Coronary artery (tissue), 2 donors: ENCODE measurements at regions not wholly inside any gene's neighbourhood (a gene's known extent, or its start where the extent isn't known, plus 50 kb on each side); places are given as distances from the start of the nearest gene placed in this dataset.

ENCODE experiments used
- DNase-seq: peaks from one replicate; pipeline ENCODE4 v3.0.0-alpha.2; 2017; ENCODE audit warnings: low spot score
- H3K27ac ChIP-seq, 2 donors: fragments of 200-600 bp; sonication (generic); one replicate each; pipeline ENCODE4 v1.5.1; 2016 to 2019
- H3K4me3 ChIP-seq: fragments of 200-600 bp; sonication (generic); 2 replicates; pipeline ENCODE4 v1.5.1; 2016; ENCODE audit warnings: mild to moderate bottlenecking, moderate library complexity
- TF ChIP-seq, protein P1 (sequence below): fragments of 200-600 bp; sonication (generic); IDR thresholded peaks from one replicate; pipeline ENCODE4 v1.5.1; 2019; ENCODE audit warnings: antibody characterized with exemption

DNA sequence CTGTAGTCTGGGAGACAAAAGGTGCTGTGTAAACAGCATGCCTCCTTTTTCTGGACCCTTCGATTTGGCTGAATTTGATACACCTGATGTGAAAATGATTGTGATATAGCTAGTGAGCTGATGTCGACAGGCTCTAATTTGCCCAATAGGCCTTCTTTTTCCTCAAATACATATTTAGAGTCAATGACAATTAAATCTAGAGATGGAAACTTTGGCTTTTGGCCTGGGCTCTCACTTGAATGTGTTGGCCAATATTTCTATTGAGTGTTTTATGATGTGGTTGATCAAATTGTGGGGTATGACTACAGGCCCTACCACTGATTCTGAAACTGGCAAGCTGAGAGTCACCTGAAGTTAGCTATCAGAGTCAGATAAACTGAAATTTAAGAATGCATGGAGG lies 151.8 kb upstream of the MEOX2 start:
- DNase-seq = no peak
- H3K27ac ChIP-seq = peak overlapping the region in 1 of 2 donors; percentile 38

DNA sequence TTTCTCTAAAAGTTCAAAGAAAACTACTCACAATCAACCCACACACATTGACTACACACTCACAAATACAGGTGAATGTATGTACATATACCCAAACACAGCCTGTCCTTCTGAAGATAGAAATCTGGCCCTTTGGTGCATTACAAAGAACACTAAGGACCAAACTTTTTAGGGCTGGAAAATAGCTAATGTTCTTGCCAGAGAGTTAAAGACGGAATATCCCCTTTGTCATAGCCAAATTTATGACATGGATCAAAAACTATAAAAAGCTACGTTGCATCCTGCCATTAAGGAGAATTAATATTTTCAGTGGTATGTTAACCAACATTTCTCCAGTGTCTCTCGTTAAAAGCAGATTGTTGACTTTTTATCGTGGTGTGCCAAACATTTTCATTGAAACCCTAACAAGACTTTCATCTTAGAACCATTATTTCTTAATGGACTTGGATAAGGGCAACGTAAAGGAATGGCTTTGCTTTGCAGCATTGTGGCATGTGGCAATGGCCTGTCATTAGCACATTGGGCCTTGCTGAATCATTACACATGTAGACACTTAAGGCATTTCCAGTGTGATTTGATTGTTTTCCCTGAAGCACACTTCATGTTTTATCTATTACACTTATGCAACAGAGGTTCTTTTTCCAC lies 150.9 kb upstream of the MEOX2 start:
- TF ChIP-seq, protein P1, sequence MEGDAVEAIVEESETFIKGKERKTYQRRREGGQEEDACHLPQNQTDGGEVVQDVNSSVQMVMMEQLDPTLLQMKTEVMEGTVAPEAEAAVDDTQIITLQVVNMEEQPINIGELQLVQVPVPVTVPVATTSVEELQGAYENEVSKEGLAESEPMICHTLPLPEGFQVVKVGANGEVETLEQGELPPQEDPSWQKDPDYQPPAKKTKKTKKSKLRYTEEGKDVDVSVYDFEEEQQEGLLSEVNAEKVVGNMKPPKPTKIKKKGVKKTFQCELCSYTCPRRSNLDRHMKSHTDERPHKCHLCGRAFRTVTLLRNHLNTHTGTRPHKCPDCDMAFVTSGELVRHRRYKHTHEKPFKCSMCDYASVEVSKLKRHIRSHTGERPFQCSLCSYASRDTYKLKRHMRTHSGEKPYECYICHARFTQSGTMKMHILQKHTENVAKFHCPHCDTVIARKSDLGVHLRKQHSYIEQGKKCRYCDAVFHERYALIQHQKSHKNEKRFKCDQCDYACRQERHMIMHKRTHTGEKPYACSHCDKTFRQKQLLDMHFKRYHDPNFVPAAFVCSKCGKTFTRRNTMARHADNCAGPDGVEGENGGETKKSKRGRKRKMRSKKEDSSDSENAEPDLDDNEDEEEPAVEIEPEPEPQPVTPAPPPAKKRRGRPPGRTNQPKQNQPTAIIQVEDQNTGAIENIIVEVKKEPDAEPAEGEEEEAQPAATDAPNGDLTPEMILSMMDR = no peak
- no peak for DNase-seq
- peak overlapping the region; percentile 20 to 53 for H3K27ac ChIP-seq
- H3K4me3 ChIP-seq = no peak overlapping the region

More for the DNA sequence above, 151.8 kb upstream of the MEOX2 start:
- TF ChIP-seq, protein P1 = no peak
- no peak overlapping the region for H3K4me3 ChIP-seq

GRCh38 chr7:15836651-15837050 lies 150.2 kb upstream of the MEOX2 start:
- Histone ChIP-seq H3K4me3 (no peak overlapping the region), H3K27ac (peak overlapping the region in 1 of 2 donors; percentile 38)
- DNase-seq = no peak
- TF ChIP-seq, protein P1 = no peak

- Histone ChIP-seq H3K4me3 (no peak overlapping the region), H3K27ac (no peak overlapping the region)
- no peak for DNase-seq
- TF ChIP-seq, protein P1 = no peak
These were observed 149.6 kb upstream of the MEOX2 start for GRCh38 chr7:15836041-15836440.

DNA sequence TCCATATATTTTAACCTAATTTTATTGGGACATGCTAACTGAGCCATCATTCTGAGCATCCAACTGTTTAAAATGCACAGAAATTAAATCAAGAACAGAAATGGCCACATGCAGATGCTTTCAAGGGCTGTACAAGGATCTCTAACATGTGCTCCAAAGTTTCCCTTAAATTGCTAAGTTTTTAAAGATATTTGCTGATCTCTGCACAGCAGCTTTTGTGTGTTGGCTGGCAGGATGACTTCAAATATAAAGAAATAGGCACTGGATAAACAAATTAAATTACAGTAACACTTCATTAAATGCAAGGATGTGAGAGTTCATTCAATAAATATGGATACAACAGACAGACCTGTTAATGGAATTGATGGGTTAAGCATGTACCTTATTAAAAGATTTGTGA lies 148.0 kb upstream of the MEOX2 start:
- TF ChIP-seq, protein P1 = no peak

DNA sequence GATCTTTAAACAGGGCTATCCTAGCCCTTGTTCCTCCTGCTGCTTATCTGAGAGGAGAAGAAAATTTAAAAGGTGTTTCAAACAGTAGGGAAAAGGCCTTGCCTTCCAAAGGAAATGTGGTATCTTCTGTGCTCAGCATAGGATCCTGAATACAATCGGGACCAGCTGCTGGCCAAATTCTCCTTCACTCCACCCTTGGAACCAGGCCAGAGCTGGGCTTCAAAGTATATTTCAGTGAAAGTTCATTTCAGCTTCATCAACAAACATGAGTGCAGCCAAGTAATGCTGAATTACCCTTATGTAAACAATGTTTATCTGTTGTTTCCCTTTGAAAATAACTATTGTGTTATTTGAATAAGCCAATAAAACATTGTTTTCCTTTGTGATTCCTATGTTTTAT lies 146.5 kb upstream of the MEOX2 start:
- no peak for DNase-seq
- no peak overlapping the region for H3K4me3 ChIP-seq
- H3K27ac ChIP-seq = peak overlapping the region in 1 of 2 donors; percentile 45
- TF ChIP-seq, protein P1 = no peak

More for the DNA sequence above, 148.0 kb upstream of the MEOX2 start:
- H3K27ac ChIP-seq = no peak overlapping the region
- no peak for DNase-seq
- no peak overlapping the region for H3K4me3 ChIP-seq

- no peak for DNase-seq
- TF ChIP-seq, protein P1 = no peak
- Histone ChIP-seq H3K27ac (no peak overlapping the region), H3K4me3 (no peak overlapping the region)
These were observed 145.1 kb upstream of the MEOX2 start for GRCh38 chr7:15831606-15832005.
